ENCODE measurements at regions not wholly inside any gene's neighbourhood (a gene's known extent, or its start where the extent isn't known, plus 50 kb on each side); places are given as distances from the start of the nearest gene placed in this dataset.
A peak's percentile ranks its signal among the peaks of the same experiment; 100 is the strongest.

GRCh38 chr10:62926407-62926806, 110.2 kb upstream of the EGR2 start:
- Mint-ChIP-seq H3K27me3 (no peaks in the 10 kb centered on the region), H3K36me3 (ENCODE audit: insufficient read depth) (no peaks in the 10 kb centered on the region), H3K27ac (no peak overlapping the region), H3K4me1 (ENCODE audit: low read depth) (no peaks in the 10 kb centered on the region), H3K4me3 (ENCODE audit: low read depth) (no peak overlapping the region), H3K9me3 (ENCODE audit: low read depth) (peaks cover 6% of the 10 kb centered on the region)
- DNase-seq (ENCODE audit: low spot score, unreplicated experiment), result no peak
- TF ChIP-seq CTCF (IDR thresholded peaks at IDR 0.05; ENCODE audit: unreplicated experiment), result no peak

- H3K27ac Mint-ChIP-seq, result no peak overlapping the region
These were observed 108.2 kb upstream of the EGR2 start for GRCh38 chr10:62924344-62924748.

GRCh38 chr10:62919776-62920175, 103.6 kb upstream of the EGR2 start:
- Mint-ChIP-seq H3K4me3 (ENCODE audit: low read depth) (no peak overlapping the region), H3K27me3 (no peaks in the 10 kb centered on the region), H3K4me1 (ENCODE audit: low read depth) (no peaks in the 10 kb centered on the region), H3K9me3 (ENCODE audit: low read depth) (no peaks in the 10 kb centered on the region), H3K36me3 (ENCODE audit: insufficient read depth) (no peaks in the 10 kb centered on the region), H3K27ac (no peak overlapping the region)
- TF ChIP-seq CTCF (IDR thresholded peaks at IDR 0.05; ENCODE audit: unreplicated experiment), result no peak
- DNase-seq (ENCODE audit: low spot score, unreplicated experiment), result no peak

More at GRCh38 chr10:62924344-62924748, 108.2 kb upstream of the EGR2 start:
- Mint-ChIP-seq H3K27me3 (no peaks in the 10 kb centered on the region), H3K36me3 (ENCODE audit: insufficient read depth) (no peaks in the 10 kb centered on the region), H3K9me3 (ENCODE audit: low read depth) (peaks cover 6% of the 10 kb centered on the region), H3K4me3 (ENCODE audit: low read depth) (no peak overlapping the region), H3K4me1 (ENCODE audit: low read depth) (no peaks in the 10 kb centered on the region)
- TF ChIP-seq CTCF (IDR thresholded peaks at IDR 0.05; ENCODE audit: unreplicated experiment), result no peak
- DNase-seq (ENCODE audit: low spot score, unreplicated experiment), result peak; percentile 10

- no peak for DNase-seq (ENCODE audit: low spot score, unreplicated experiment)
- no peak for TF ChIP-seq CTCF (IDR thresholded peaks at IDR 0.05; ENCODE audit: unreplicated experiment)
- H3K27me3 Mint-ChIP-seq, result no peaks in the 10 kb centered on the region
- no peak overlapping the region for H3K4me3 Mint-ChIP-seq (ENCODE audit: low read depth)
- H3K27ac Mint-ChIP-seq, result no peak overlapping the region
- no peaks in the 10 kb centered on the region for H3K9me3 Mint-ChIP-seq (ENCODE audit: low read depth)
- H3K4me1 Mint-ChIP-seq (ENCODE audit: low read depth), result no peaks in the 10 kb centered on the region
- H3K36me3 Mint-ChIP-seq (ENCODE audit: insufficient read depth), result no peaks in the 10 kb centered on the region
These were observed 101.5 kb upstream of the EGR2 start for GRCh38 chr10:62917475-62918238.

GRCh38 chr10:62916141-62916603, 100.0 kb upstream of the EGR2 start:
- Mint-ChIP-seq H3K27ac (no peak overlapping the region), H3K4me1 (ENCODE audit: low read depth) (peaks cover 5% of the 10 kb centered on the region)
- TF ChIP-seq CTCF (IDR thresholded peaks at IDR 0.05; ENCODE audit: unreplicated experiment), result no peak

More at GRCh38 chr10:62916141-62916603, 100.0 kb upstream of the EGR2 start:
- Mint-ChIP-seq H3K9me3 (ENCODE audit: low read depth) (no peaks in the 10 kb centered on the region), H3K27me3 (no peaks in the 10 kb centered on the region), H3K36me3 (ENCODE audit: insufficient read depth) (no peaks in the 10 kb centered on the region), H3K4me3 (ENCODE audit: low read depth) (no peak overlapping the region)
- no peak for DNase-seq (ENCODE audit: low spot score, unreplicated experiment)

All from progenitor cell of endocrine pancreas (in vitro differentiated cells).